ENCODE measurements at regions not wholly inside any gene's neighbourhood (a gene's known extent, or its start where the extent isn't known, plus 50 kb on each side); places are given as distances from the start of the nearest gene placed in this dataset.

- H3K9me1 ChIP-seq (ENCODE audit: control insufficient read depth, extremely low read depth, insufficient read depth, low read length): no peaks in the 10 kb centered on the region
- H3K4me2 ChIP-seq (ENCODE audit: control insufficient read depth, extremely low read depth, insufficient read depth, low read depth, low read length): no peak overlapping the region
- no peaks in the 10 kb centered on the region for H3K4me1 ChIP-seq (ENCODE audit: control insufficient read depth, extremely low read depth, insufficient read depth, low read length)
- dilution Hi-C loops (cut with MboI; ENCODE audit: extremely low pct_ligation_motif_present, low sequenced_read_pairs): no loop called here
- TF ChIP-seq EZH2 (IDR thresholded peaks at IDR 0.05; ENCODE audit: low read length) (no peak), CTCF (optimal IDR thresholded peaks at IDR 0.05 in 1 of 3, IDR thresholded peaks at IDR 0.05 in 1 of 3, conservative IDR thresholded peaks at IDR 0.05 in 1 of 3; ENCODE audit: extremely low read depth in 1 of 3, insufficient read depth in 2 of 3, low read length in 3 of 3) (no peak)
- H3K4me3 ChIP-seq (ENCODE audit: control insufficient read depth in 2 of 3, extremely low read depth in 1 of 3, insufficient read depth in 2 of 3, low read depth in 1 of 3, low read length in 3 of 3): no peak overlapping the region
- no peak overlapping the region for H3K9ac ChIP-seq (ENCODE audit: control insufficient read depth, extremely low read depth, insufficient read depth, low read length)
- no peaks in the 10 kb centered on the region for H3K27me3 ChIP-seq (ENCODE audit: control insufficient read depth, extremely low read depth, insufficient read depth, low read length)
- no peak for FAIRE-seq
- no peaks in the 10 kb centered on the region for H4K20me1 ChIP-seq (ENCODE audit: control insufficient read depth, extremely low read depth, insufficient read depth, low read length)
- H3K27ac ChIP-seq (ENCODE audit: control insufficient read depth, insufficient read depth, low read length): no peak overlapping the region
- no peak overlapping the region for H2AFZ ChIP-seq (ENCODE audit: control insufficient read depth, low read length)
- H3K9me3 ChIP-seq (ENCODE audit: control insufficient read depth, low read depth, low read length): no peaks in the 10 kb centered on the region
- H3K36me3 ChIP-seq (ENCODE audit: control insufficient read depth in 2 of 2, extremely low read depth in 1 of 2, insufficient read depth in 2 of 2, low read length in 2 of 2): no peaks in the 10 kb centered on the region
- no peak for DNase-seq (ENCODE audit: low read depth, low spot score)
- H3K79me2 ChIP-seq (ENCODE audit: control insufficient read depth, insufficient read depth, low read length): no peaks in the 10 kb centered on the region
Measured at GRCh38 chr6:91711518-91711917, 1124.6 kb upstream of the MAP3K7 start.

GRCh38 chr6:91710342-91710741 lies 1123.5 kb upstream of the MAP3K7 start:
- H3K4me1 ChIP-seq (ENCODE audit: control insufficient read depth, extremely low read depth, insufficient read depth, low read length): no peaks in the 10 kb centered on the region
- H3K27me3 ChIP-seq (ENCODE audit: control insufficient read depth, extremely low read depth, insufficient read depth, low read length): no peaks in the 10 kb centered on the region
- no peak overlapping the region for H3K4me3 ChIP-seq (ENCODE audit: control insufficient read depth in 2 of 3, extremely low read depth in 1 of 3, insufficient read depth in 2 of 3, low read depth in 1 of 3, low read length in 3 of 3)
- H4K20me1 ChIP-seq (ENCODE audit: control insufficient read depth, extremely low read depth, insufficient read depth, low read length): no peaks in the 10 kb centered on the region
- H2AFZ ChIP-seq (ENCODE audit: control insufficient read depth, low read length): no peak overlapping the region
- no peak for FAIRE-seq
- dilution Hi-C loops (cut with MboI; ENCODE audit: extremely low pct_ligation_motif_present, low sequenced_read_pairs): no loop called here
- no peak overlapping the region for H3K4me2 ChIP-seq (ENCODE audit: control insufficient read depth, extremely low read depth, insufficient read depth, low read depth, low read length)
- no peaks in the 10 kb centered on the region for H3K36me3 ChIP-seq (ENCODE audit: control insufficient read depth in 2 of 2, extremely low read depth in 1 of 2, insufficient read depth in 2 of 2, low read length in 2 of 2)
- H3K27ac ChIP-seq (ENCODE audit: control insufficient read depth, insufficient read depth, low read length): no peak overlapping the region
- no peak overlapping the region for H3K9ac ChIP-seq (ENCODE audit: control insufficient read depth, extremely low read depth, insufficient read depth, low read length)
- DNase-seq (ENCODE audit: low read depth, low spot score): no peak
- no peaks in the 10 kb centered on the region for H3K9me1 ChIP-seq (ENCODE audit: control insufficient read depth, extremely low read depth, insufficient read depth, low read length)
- no peaks in the 10 kb centered on the region for H3K79me2 ChIP-seq (ENCODE audit: control insufficient read depth, insufficient read depth, low read length)
- no peaks in the 10 kb centered on the region for H3K9me3 ChIP-seq (ENCODE audit: control insufficient read depth, low read depth, low read length)
- no peak for TF ChIP-seq EZH2 (IDR thresholded peaks at IDR 0.05; ENCODE audit: low read length)
- no peak for TF ChIP-seq CTCF (optimal IDR thresholded peaks at IDR 0.05 in 1 of 3, IDR thresholded peaks at IDR 0.05 in 1 of 3, conservative IDR thresholded peaks at IDR 0.05 in 1 of 3; ENCODE audit: extremely low read depth in 1 of 3, insufficient read depth in 2 of 3, low read length in 3 of 3)

Measured in keratinocyte (primary cell).